GM18951 (cell line): ENCODE measurements at regions not wholly inside any gene's neighbourhood (a gene's known extent, or its start where the extent isn't known, plus 50 kb on each side); places are given as distances from the start of the nearest gene placed in this dataset.

ENCODE experiments used
- POLR2A ChIP-seq: IDR thresholded peaks from 4 replicates; pipeline ENCODE4 v1.6.1; 2011; ENCODE audit warnings: mild to moderate bottlenecking; ENCODE audit not compliant: insufficient read length, insufficient read depth; ENCODE audit errors: extremely low read depth
- in situ Hi-C: fragments of 300-500 bp; cut with MboI; formaldehyde crosslinking; loops from one replicate; pipeline ENCODE4 v1.12.0; 2022; ENCODE audit warnings: low sequenced_read_pairs, mixed read lengths, inconsistent platforms; ENCODE audit not compliant: unreplicated experiment

DNA sequence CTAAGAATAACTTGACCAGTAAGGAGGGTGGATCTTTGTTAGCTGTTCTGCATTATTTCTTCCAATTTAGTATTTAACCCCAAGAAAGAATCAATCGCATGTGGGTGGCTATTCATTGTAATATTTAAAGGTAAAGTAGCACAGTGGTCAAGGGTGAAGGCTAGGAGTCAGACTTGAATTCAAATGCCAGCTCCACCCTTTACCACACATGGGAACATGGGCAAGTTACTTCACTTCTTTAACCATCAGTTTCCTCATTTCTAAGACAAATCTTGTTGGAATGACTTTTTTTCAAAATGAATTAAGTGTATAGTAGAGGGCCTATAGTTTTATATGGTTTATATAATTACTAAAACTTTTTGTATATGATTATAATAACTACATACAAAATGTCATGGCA is 71.3 kb upstream of the S1PR1 start:
- TF ChIP-seq POLR2A = no peak
- in situ Hi-C loops = no loop called here

DNA sequence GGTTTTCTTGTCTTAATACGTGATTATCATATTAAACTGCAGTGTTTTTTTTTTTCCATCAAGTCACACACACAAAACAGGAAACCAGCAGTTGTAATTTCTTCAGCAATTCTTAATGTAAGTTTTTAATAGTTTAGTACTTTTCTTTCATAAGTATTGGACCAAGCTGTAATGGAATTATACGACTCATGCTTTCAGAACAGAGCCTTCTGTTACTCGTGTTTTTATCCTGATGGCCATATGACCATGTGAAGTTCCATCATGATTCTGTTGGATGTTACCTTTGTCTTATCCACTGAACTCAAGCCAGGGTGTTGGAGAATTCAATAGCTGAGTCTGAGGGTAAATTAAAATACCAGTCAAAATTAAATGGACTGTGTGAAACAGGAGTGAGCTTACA is 72.0 kb upstream of the S1PR1 start:
- no peak for TF ChIP-seq POLR2A
- in situ Hi-C loops = no loop called here

DNA sequence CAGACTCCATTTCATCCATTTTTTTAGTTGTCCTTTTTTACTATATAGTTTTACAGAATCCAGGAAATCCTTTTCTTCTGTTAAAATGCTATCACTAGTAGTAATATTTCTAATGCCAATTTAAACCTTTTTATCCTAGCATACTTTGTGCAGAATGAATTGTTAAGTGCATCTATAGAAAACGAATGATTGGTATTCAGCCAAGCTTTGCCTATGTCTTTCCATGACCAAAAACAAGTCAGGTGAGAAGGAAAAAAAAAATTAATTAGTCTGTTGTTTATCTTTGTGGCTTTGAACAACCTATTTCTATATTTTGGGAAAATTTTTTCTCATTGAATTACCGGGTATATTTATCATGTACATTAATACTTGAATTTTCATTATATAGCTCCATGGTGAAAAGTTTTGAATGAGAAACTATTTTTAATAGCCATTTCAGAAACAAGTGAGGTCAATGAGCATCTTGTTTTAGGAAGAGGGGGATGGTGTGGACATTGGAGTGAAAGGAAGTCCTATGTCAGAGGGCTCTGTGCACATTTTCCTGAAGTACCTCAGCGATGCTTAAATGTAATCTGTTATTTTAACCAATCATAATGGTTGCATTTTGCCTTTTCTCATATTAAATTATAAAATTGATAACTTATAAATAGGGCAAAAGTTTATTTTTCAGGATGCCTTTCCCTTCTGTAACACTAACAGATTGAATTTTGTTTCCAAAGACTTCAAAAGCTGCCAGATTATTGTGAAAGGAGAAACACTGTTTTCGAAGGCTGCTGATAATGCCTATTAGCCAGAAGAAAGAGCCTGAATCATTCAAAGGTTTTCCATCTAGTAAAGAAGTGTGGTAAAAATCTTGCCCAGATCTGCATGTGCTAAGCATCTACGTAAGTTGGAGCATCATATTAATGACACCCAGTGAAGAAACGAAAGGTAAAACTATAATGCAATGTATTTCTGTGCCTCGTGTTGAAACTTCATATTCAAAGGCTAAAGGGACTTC is 73.8 kb upstream of the S1PR1 start:
- TF ChIP-seq POLR2A = no peak
- in situ Hi-C loops = no loop called here

DNA sequence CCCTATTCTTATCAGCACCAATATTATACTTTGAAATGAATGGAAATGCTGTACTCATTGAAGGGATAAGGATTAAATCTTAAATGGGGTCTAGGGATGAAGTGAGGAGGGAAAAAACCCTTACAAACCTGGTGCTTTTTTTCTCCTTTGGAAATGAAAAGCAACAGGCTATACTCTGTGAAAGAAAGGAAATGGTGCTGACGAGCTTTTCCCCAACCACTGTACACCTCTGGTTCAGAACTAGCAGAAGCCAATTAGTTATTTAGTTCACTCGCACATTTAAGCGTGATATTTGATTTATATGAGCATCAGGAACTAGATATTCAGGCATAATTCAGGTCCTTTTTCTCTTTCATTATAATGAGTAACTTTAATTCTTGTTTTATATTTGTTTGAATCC is 74.5 kb upstream of the S1PR1 start:
- no peak for TF ChIP-seq POLR2A
- in situ Hi-C loops = no loop called here

DNA sequence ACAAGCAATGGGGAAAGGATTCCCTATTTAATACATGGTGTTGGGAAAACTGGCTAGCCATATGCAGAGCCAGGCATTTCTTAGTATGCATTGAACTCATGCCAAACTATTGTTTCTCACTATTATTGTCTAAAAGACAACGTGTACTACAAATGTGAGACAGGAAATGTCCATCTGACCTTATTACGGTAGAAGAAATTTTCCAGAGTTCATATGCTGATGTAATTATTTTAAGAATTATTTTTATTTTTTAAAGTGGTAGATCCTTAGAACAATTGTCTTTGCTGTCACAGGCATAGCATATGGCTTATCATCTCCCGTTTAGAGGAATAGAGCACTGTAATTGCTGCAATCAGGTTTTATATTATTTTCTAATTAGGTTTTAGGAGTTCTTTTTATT is 75.2 kb upstream of the S1PR1 start:
- in situ Hi-C loops = no loop called here
- TF ChIP-seq POLR2A = no peak

DNA sequence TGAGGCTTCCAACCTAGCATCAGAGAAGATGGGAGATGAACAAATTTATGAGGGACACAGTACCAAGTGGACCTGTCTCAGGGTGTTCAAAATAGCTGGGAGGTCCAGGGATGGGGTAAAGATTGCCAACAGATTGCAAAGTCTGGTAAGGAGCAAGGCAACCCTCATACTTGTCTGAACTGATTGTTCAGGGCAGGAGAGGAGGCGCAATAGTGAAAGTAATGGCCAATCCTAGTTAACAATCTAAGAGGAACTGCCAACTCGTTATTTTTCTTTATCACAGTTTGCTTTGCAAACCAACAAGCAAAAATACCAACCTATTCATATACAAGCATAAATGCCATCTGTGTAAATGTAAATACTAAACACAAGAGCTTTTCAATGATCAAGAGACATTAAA is 78.4 kb upstream of the S1PR1 start:
- in situ Hi-C loops = no loop called here
- no peak for TF ChIP-seq POLR2A

DNA sequence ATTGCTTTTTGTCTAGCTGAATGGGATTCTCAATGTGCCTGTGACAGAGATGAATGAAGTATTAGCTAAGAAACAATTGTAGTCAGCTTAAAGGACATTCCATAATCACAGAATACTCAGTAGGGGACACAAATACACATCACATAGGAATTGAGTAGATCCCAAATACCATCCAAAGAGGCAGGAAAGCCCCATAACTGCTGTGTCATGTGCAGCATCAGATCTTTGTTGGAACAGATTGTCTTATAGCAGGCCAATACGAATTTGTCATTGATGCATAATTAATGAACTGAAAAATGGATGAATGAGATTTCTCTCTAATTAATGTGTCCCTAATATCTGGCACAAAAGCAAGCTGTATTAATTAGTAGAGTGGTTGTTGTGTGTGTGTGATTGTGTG is 82.3 kb upstream of the S1PR1 start:
- TF ChIP-seq POLR2A = no peak
- in situ Hi-C loops = no loop called here

DNA sequence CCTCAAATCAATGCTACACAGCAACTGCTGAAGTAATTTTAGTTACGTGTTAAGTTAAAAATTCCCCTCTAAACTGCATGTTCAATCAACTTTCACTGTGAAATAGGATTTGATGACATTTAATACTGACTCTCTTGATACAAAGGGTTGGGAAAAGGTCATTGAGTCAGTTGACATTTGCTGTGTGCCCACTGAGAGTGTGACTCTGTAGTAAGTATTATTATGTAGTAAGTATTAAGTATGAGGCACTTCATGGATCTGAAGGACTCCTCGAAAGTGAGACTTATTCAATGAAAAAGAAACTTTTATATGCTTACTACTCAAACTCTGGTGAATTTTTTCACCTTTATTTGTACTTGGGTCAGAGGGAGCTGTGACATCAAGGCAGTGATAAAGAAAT is 83.1 kb upstream of the S1PR1 start:
- in situ Hi-C loops = no loop called here
- no peak for TF ChIP-seq POLR2A

DNA sequence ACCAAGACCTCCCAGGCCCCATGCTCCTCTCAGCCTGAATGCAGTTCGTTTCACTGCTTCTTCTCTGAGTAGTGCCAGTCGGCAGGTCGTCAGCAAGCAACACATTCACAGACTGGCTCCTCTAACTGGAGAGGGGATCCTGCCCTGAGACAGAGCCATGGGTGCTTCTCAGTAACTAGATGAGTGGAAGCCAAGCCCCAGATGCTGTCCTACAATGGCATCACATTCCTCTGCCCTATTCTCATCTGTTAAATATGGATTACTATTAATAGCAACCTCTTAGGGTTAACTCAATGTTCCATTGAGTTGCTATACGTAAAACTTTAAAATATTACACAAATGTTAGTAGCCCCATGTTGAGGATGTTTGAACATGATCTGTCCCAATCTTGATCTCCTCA is 84.2 kb upstream of the S1PR1 start:
- in situ Hi-C loops = no loop called here
- TF ChIP-seq POLR2A = no peak

DNA sequence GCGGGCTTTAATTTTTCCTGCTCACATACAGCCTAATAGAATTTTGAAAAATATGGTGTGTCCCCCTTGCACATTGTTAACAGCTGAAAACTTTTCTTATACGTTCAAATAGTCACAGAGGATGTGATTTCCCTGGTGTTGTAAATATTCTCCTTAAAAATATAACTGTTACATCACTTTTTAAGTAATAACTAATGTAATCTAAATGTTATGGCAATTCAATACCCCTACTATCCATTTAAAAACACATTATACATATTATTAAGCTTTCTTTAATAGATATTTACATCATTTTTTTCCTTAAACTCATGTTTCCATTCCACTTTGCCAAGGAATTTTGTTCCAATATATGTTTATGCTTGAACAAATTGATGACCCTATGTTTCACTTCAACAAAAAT is 85.5 kb upstream of the S1PR1 start:
- no peak for TF ChIP-seq POLR2A
- in situ Hi-C loops = no loop called here

DNA sequence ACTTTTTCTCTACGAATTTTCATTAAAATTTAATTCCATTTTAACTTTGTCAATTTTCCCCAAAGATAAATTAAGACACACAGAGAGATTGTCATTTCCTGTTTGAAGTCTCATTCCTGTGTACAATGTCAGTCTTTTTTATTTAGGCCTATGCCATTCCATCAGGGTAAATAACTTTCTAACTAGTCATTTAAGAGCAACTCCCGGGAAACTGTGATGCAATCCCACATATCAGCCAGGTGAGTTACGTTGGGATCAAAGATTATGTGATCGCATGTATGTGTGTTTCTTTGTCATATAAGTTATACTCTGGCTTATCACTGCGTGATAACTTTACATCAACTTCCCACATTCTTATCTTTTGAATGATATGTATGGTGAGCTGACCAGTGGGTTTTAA is 86.1 kb upstream of the S1PR1 start:
- in situ Hi-C loops = no loop called here
- no peak for TF ChIP-seq POLR2A

DNA sequence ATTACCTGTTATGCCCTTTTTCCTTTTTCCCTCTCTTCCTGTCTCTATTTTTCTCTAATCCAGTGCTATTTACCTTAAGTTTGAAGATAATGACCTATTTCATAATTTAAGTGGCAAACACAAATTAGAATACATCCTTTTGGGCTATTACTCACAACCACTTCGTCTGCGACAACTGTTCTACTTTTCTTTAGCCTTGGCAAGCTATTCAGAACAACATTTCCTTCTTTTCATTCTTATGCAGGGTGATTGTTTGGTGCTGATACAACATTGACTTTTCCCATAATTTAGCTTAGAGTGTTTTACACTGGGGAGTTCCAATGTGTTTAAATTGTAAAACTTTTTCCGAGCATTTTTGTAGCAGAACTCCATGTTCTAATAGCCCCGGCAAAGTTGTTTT is 86.6 kb upstream of the S1PR1 start:
- no peak for TF ChIP-seq POLR2A
- in situ Hi-C loops = no loop called here

DNA sequence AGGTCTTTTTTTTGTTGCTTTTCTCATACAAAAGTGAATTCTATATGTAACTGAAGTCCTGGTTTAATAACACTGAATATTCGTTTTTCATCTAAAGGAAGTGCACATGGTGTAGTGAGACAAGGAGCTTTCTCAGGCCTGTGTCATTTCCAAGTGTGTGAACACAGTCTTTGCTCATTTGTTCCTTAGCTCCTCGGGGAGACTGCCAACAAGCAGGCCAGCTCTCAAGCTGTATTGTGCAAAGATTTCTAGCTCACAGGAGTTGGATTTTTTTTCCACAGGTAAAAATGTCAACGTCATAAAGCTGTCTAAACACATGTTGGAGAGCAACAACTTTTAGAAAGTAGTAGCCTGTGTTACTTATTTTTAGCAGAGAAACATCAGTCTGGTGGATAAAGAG is 87.8 kb upstream of the S1PR1 start:
- in situ Hi-C loops = no loop called here
- TF ChIP-seq POLR2A = no peak

DNA sequence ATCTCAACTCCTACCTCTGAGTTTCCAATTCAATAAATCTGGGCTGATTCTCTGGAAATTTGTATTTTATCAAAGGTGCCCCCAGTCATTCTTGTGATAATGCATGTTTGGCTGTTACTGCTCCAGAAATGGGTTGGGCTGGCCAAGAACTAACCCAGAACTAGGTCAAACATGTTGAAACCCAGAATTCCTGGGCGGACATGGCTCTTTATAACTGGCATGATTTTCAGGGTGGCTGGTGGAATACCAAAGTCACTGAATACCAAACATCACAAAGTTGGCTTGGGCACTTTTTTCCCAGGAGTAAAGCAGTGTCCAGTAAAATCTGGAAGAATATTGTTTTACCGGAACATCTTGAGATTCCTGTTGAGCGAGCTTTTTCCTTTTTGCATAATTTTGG is 89.4 kb upstream of the S1PR1 start:
- TF ChIP-seq POLR2A = no peak
- in situ Hi-C loops = no loop called here
